ENCODE measurements at regions not wholly inside any gene's neighbourhood (a gene's known extent, or its start where the extent isn't known, plus 50 kb on each side); places are given as distances from the start of the nearest gene placed in this dataset.
"Not testable (repeated sequence)": the region's sequence is repeated elsewhere in the genome, so short reads cannot be mapped to it uniquely, and the experiment has no call there.

GRCh38 chr4:23441530-23442069 lies 448.2 kb downstream of the PPARGC1A start:
- no peak overlapping the region for H3K4me3 ChIP-seq (ENCODE audit: low read depth, low read length)
- DNase-seq (ENCODE audit: low read depth) = no peak

DNA sequence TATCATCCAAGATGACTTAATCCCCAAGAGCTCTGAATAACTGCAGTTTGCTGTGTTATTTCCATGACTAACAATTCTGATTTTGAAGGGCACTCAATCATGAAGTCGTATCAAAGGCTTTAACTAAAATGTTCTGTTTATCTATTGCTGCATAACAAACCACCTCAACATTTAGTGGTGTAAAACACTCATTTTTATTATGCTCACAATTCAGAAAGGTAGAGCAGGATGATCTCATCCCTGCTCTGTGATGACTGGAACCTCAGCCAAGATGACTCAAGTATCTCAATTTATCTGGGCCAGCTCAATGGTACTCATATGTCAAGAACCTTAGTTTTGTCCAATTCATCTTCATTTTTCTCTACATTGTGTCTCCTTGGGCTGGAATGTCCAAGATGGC lies 451.1 kb downstream of the PPARGC1A start:
- no peak for DNase-seq (ENCODE audit: low read depth)
- H3K4me3 ChIP-seq (ENCODE audit: low read depth, low read length) = no peak overlapping the region

DNA sequence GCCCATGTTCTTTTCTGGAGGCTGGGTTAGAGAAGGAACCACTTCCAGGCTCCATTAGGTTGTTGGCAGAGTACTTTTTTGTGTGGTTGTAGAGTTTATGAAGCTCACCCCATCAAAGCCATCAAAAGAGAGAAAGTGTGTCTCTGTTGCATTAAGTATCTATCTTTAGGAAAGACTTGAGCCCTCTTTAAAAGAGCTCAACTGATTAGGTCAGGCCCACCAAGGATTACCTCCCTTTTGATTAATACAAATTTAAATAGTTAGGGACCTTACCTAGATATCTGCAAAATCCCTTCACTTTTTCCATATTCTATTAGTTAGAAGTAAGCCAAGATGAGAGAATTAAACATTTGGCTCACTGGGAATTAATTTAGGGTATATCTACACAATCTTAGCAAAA lies 460.4 kb downstream of the PPARGC1A start:
- no peak for DNase-seq (ENCODE audit: low read depth)
- H3K4me3 ChIP-seq (ENCODE audit: low read depth, low read length) = no peak overlapping the region

GRCh38 chr4:23425570-23425969 lies 464.3 kb downstream of the PPARGC1A start:
- no peak for DNase-seq (ENCODE audit: low read depth)
- no peak overlapping the region for H3K4me3 ChIP-seq (ENCODE audit: low read depth, low read length)

DNA sequence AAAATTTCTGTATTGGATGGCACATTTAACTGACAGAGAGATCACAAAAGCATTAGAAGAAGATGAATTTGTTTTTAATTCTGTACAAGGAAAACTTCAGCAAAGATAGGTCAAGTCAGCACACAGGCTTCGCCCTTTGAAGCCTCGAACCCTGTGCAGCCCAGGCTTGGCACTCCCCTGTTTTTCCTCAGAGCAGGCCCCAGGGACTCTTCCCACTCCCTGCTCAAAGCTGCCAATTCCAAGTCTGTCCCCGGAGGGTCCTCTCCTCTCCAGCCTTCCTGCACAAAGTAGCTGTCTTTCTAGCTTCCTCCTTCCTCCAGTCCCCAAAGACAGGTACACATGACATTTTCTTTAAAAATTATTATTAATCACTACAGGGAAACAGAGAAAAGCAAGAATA lies 466.3 kb downstream of the PPARGC1A start:
- H3K4me3 ChIP-seq (ENCODE audit: low read depth, low read length) = no peak overlapping the region
- no peak for DNase-seq (ENCODE audit: low read depth)

DNA sequence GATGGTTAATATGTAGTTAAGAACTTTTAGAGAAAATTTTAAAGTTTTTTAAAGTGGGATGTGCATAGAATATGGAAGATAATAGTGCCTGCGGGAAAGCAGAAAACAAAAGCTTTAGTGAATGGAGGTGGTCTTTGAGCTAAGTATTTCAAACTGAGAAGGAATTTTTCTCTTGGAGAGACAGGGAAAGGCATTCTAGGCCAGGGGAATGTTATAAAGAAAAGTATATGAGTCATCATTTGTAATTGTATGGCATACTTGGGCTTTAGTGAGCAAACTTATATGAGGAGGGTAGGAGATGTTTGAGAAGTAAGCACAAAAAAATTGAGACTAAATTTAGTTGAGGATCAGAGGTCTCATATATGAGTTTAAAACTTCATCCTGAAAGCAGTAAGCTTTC lies 467.0 kb downstream of the PPARGC1A start:
- DNase-seq (ENCODE audit: low read depth) = no peak
- H3K4me3 ChIP-seq (ENCODE audit: low read depth, low read length) = no peak overlapping the region

GRCh38 chr4:23413631-23414030 lies 476.2 kb downstream of the PPARGC1A start:
- no peak overlapping the region for H3K4me3 ChIP-seq (ENCODE audit: low read depth, low read length)
- no peak for DNase-seq (ENCODE audit: low read depth)

DNA sequence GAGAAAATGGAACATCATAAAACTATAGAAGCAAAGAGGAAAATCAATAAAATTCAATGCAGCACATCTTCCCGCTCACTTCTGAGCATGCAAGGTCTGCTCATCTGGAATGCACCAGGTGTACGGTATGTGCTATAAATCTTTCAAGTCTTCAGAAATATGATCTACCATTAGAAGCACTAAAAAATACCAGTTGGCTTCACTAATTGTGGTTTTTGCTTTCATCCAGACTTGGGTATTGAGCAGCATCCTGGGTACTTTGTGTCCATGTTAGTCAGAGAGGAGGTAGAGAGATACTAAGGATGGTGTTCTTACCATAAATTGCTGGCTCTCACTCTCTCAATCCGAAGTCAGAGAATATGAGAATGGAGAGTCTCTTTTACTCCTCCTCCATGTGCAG lies 477.1 kb downstream of the PPARGC1A start:
- no peak for DNase-seq (ENCODE audit: low read depth)

DNA sequence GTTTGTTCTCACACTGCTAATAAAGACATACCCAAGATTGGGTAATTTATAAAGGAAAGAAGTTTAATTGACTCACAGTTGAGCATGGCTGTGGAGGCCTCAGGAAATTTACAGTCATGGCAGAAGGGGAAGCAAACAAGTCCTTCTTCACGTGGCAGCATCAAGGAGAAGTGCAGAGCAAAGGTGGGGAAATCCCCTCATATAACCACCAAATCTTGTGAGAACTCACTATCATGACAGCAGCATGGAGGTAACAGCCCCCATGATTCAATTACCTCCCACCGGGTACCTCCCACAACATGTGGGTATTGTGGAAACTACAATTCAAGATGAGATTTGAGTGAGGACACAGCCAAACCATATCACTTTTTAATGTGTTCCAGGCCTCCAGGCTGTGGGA lies 480.9 kb downstream of the PPARGC1A start:
- not testable (repeated sequence) for DNase-seq (ENCODE audit: low read depth); H3K4me3 ChIP-seq (ENCODE audit: low read depth, low read length)

More for the DNA sequence above, 477.1 kb downstream of the PPARGC1A start:
- no peak overlapping the region for H3K4me3 ChIP-seq (ENCODE audit: low read depth, low read length)

DNA sequence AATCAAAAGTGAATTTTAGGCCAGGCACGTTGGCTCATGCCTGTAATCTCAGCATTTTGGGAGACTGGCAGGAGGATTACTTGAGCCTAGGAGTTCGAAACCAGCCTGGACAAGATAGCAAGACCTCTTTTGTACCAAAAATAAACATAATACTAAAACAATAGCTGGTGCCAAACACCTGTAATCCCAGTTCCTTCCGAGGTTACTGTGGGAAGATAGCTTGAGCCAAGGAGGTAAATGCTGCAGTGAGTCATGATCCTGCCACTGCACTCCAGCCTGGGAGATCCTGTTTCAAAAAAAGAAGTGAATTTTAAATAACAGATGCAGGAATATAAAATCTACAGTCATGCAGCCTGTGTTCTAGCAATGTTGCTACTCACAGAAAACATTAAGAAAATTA lies 488.3 kb downstream of the PPARGC1A start:
- DNase-seq (ENCODE audit: low read depth) = no peak
- no peak overlapping the region for H3K4me3 ChIP-seq (ENCODE audit: low read depth, low read length)

GRCh38 chr4:23392860-23393458 lies 496.9 kb downstream of the PPARGC1A start:
- DNase-seq (ENCODE audit: low read depth) = no peak
- no peak overlapping the region for H3K4me3 ChIP-seq (ENCODE audit: low read depth, low read length)

DNA sequence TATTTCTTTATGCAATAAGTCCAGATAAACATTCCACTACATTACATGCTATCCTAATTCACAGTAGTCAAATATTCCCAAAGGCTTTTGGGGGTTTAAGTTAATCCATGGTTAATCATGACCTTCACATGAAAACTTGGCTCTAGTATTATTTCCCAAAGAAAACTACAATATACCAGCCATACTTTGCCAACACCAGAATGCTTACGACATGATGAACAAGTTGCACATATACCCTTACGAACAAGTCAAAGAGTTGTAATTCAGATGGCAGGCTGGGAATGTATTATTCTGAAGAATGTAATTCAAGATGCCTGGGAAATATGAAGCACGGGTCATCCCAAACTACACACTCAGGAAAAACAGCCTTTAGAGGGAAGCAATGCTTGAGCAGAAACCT lies 499.6 kb downstream of the PPARGC1A start:
- no peak for DNase-seq (ENCODE audit: low read depth)
- H3K4me3 ChIP-seq (ENCODE audit: low read depth, low read length) = no peak overlapping the region

GRCh38 chr4:23388699-23389395 lies 501.0 kb downstream of the PPARGC1A start:
- H3K4me3 ChIP-seq (ENCODE audit: low read depth, low read length) = no peak overlapping the region
- DNase-seq (ENCODE audit: low read depth) = no peak

GRCh38 chr4:23388255-23388654 lies 501.6 kb downstream of the PPARGC1A start:
- DNase-seq (ENCODE audit: low read depth) = no peak
- H3K4me3 ChIP-seq (ENCODE audit: low read depth, low read length) = no peak overlapping the region

GRCh38 chr4:23384741-23385140 lies 505.1 kb downstream of the PPARGC1A start:
- no peak for DNase-seq (ENCODE audit: low read depth)
- H3K4me3 ChIP-seq (ENCODE audit: low read depth, low read length) = no peak overlapping the region

DNA sequence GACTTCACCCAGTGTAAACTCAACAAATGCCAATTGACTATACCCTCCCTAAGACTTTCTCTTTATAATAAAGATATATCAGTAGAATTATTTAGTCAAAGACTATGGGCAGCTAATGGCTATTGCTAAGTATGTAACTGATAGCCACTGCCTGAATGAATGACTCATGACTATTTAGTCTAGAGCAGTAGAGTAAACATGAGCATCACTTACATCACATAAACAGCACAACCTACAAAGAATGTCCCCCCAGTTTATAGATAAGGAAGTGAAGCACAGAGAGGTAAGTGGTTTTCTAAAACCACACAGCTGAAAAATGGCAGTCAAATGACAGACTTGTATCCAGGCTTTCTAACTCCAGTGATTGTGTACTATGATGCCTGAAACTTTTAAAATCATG lies 507.0 kb downstream of the PPARGC1A start:
- DNase-seq (ENCODE audit: low read depth) = no peak
- no peak overlapping the region for H3K4me3 ChIP-seq (ENCODE audit: low read depth, low read length)

GRCh38 chr4:23374259-23374658 lies 515.6 kb downstream of the PPARGC1A start:
- DNase-seq (ENCODE audit: low read depth) = no peak

GRCh38 chr4:23373261-23373660 lies 516.6 kb downstream of the PPARGC1A start:
- H3K4me3 ChIP-seq (ENCODE audit: low read depth, low read length) = no peak overlapping the region
- DNase-seq (ENCODE audit: low read depth) = no peak

More at GRCh38 chr4:23374259-23374658, 515.6 kb downstream of the PPARGC1A start:
- no peak overlapping the region for H3K4me3 ChIP-seq (ENCODE audit: low read depth, low read length)

DNA sequence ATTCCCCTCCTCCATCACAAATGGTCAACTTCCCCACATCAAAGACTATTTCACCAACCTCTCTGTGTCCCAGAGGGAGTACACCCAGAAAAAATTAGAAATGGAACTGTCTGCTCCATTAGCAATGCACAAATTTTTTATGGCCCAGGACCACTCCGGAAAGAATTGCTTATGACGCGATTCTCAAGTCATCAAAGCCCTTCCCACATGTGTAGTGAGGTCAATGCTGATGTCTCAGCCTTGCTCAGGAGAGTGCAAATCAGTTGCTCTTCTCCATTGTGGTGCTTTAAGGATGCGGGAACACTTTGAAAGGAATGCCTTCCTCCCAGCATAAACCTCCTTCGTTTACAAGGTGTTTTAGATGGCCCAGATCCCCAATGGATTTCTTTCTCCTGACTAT lies 518.3 kb downstream of the PPARGC1A start:
- no peak for DNase-seq (ENCODE audit: low read depth)

DNA sequence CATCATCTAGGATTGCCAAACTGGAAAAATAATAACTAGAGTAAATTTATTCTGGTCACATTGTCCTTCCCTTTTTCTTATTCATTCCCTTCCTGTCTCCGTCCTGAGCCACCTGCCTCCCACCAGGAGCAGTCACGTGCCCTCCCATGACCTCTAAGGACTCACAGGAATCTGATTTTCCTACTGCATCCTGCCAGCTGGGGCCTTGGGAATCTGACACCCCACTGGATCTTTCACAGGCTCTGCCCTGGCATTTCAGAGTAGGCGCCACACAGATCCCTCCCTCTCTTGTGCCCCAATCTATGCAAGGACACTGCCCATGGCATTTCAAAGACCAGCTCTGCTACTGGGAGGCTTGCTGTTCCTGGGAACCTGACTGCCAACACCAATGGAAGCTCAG lies 520.5 kb downstream of the PPARGC1A start:
- no peak overlapping the region for H3K4me3 ChIP-seq (ENCODE audit: low read depth, low read length)
- DNase-seq (ENCODE audit: low read depth) = no peak

More for the DNA sequence above, 518.3 kb downstream of the PPARGC1A start:
- no peak overlapping the region for H3K4me3 ChIP-seq (ENCODE audit: low read depth, low read length)

DNA sequence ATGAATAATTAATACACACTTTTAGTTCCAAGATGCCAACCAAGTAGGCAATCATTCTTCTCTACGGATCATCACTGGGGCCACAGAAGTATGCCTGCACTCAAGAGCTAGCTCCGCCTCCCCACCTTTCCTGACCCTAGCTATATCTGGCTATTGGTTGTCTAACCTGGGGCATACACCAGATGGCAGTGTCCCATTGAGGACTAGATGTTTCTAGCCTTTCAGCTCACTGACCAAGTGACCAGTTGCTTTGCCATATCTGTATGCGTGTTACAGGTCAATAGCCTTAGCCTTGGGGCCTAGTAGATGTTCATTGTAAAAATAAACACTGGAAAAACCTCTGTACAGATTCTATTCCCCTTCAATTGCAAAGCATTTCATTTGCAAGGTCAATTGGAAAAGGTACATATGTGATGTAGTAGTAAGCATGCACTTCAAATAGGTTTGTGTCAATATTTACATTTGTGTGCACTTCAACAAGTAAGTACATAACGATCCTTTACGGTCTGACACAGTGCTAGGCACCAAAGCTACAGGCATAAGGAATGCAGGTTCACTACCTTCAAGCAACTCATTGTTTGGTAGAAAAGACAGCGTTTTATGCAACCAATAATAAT lies 521.7 kb downstream of the PPARGC1A start:
- DNase-seq (ENCODE audit: low read depth) = no peak
- H3K4me3 ChIP-seq (ENCODE audit: low read depth, low read length) = no peak overlapping the region

Measured in skeletal muscle cell (primary cell).